ENCODE measurements at regions not wholly inside any gene's neighbourhood (a gene's known extent, or its start where the extent isn't known, plus 50 kb on each side); places are given as distances from the start of the nearest gene placed in this dataset.

DNA sequence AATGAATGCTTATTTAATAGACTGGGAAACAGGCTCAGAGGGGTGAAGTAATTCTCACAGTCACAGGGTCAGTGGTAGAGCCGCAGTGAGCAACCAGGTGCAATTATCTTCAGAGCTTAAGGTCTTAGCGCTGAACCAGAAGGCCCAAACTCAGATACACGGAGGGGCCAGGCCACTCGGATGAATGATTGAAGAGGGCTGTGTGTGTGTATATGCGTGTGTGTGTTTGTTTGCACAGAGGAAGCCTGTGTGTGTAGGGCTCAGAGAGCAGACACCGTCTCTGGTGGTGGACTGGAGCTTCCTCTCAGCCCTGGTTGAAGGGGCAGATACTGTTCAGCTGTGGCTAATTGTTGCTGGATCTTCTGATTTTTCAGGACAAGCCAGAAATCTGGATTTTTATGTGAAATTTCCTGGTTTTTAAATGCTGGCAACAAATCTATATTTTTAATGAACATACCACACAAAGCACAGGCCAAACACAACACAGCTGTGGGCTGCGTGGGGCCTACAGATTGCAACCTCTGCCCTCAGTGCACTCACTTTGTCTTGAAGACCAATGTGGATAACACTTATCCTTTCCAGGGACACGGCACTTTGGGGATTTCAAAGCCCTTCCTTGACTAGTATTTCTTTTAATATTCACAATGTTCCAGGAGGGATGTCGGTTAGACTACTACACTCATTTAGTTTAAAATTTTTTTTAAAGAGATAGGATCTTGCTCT is 94.5 kb upstream of the NRXN3 start:
- intact Hi-C loops (cut with micrococcal nuclease) = no loop called here
- H3K27me3 Mint-ChIP-seq (ENCODE audit: low read depth) = peaks cover 4% of the 10 kb centered on the region
- no peak overlapping the region for H3K27ac Mint-ChIP-seq
- DNase-seq = no peak
- H3K4me3 Mint-ChIP-seq = no peak overlapping the region
- no peaks in the 10 kb centered on the region for H3K36me3 Mint-ChIP-seq (ENCODE audit: low read depth)
- H3K9me3 Mint-ChIP-seq = no peaks in the 10 kb centered on the region
- no peaks in the 10 kb centered on the region for H3K4me1 Mint-ChIP-seq (ENCODE audit: low read depth)
- CTCF ChIA-PET = interaction anchor here (0.6 kb wide), 1 partner anchor 580 kb away, joined by 3 read pairs; no protein-coding TSS in a partner anchor

DNA sequence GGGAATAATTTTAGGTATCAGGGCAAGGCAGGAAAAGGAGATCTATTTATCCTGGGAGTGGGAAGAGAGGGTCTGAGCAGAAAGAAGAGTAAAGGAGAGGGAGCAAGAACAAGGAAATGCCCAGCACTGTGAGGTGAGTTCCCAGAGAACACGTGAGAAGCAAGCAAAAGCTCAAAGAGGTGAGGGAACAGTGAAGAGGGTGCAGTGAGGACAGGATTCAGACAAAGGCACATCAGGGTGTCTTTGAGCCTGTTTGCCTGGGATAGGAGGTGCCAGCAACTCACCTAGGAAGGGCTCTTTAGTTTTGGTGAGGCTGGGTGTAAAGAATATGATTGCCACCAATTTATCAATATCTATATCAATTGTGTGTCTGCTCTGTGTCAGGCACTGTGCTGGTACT is 88.9 kb upstream of the NRXN3 start:
- H3K27ac Mint-ChIP-seq = no peak overlapping the region
- CTCF ChIA-PET = no interaction called here
- H3K4me1 Mint-ChIP-seq (ENCODE audit: low read depth) = no peaks in the 10 kb centered on the region
- no peaks in the 10 kb centered on the region for H3K36me3 Mint-ChIP-seq (ENCODE audit: low read depth)
- no peak for DNase-seq
- H3K4me3 Mint-ChIP-seq = no peak overlapping the region
- intact Hi-C loops (cut with micrococcal nuclease) = no loop called here
- no peaks in the 10 kb centered on the region for H3K27me3 Mint-ChIP-seq (ENCODE audit: low read depth)
- H3K9me3 Mint-ChIP-seq = no peaks in the 10 kb centered on the region

DNA sequence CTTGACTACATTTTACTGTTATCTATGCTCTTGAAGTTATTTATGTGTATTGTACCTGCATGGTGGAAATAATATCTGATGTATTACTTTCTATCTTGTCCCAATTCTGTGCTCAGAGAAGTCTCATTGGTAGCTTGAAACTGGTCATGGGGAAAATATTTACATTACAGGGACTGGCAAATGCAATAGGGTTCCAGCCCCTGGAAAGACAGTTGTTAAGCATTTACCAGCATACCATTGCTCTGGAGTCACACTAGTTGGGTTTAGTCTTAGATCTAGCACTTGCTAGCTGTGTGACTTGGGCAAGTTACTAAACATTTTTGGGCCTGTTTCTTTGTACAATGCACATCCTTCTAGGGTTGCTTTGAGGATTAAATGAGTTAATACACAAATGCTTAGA is 86.3 kb upstream of the NRXN3 start:
- Mint-ChIP-seq H3K27ac (no peak overlapping the region), H3K36me3 (ENCODE audit: low read depth) (no peaks in the 10 kb centered on the region), H3K27me3 (ENCODE audit: low read depth) (no peaks in the 10 kb centered on the region), H3K9me3 (no peaks in the 10 kb centered on the region), H3K4me1 (ENCODE audit: low read depth) (no peaks in the 10 kb centered on the region), H3K4me3 (no peak overlapping the region)
- intact Hi-C loops (cut with micrococcal nuclease) = no loop called here
- CTCF ChIA-PET = no interaction called here
- DNase-seq = no peak

DNA sequence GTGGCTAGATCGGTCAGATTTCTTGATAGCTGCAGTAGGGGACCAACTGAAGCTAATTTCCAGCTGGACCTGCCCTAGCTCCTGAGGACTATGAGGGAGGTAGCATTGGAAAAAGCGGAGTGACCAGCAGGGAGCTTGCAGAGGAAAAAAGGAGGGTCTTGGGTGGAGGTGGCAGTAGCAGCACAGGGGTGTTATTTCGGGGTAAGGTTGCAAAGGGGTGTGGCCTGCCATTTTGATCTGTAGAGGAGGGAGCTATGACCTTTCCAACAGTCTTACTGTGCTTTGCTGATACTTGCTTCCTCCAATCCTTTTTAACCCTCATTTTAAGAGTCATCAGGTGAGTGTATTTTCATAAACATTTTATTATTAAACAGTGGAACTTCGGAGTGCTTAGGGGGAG is 83.8 kb upstream of the NRXN3 start:
- Mint-ChIP-seq H3K9me3 (no peaks in the 10 kb centered on the region), H3K4me1 (ENCODE audit: low read depth) (no peaks in the 10 kb centered on the region), H3K27me3 (ENCODE audit: low read depth) (peaks cover 2% of the 10 kb centered on the region), H3K36me3 (ENCODE audit: low read depth) (no peaks in the 10 kb centered on the region), H3K4me3 (no peak overlapping the region), H3K27ac (no peak overlapping the region)
- CTCF ChIA-PET = no interaction called here
- no peak for DNase-seq
- intact Hi-C loops (cut with micrococcal nuclease) = no loop called here

- Mint-ChIP-seq H3K9me3 (no peaks in the 10 kb centered on the region), H3K36me3 (ENCODE audit: low read depth) (no peaks in the 10 kb centered on the region), H3K27me3 (ENCODE audit: low read depth) (peaks cover 2% of the 10 kb centered on the region), H3K4me3 (no peak overlapping the region), H3K4me1 (ENCODE audit: low read depth) (no peaks in the 10 kb centered on the region), H3K27ac (no peak overlapping the region)
- CTCF ChIA-PET = no interaction called here
- intact Hi-C loops (cut with micrococcal nuclease) = no loop called here
- DNase-seq = no peak
These were observed 81.3 kb upstream of the NRXN3 start for GRCh38 chr14:78088916-78089315.

- Mint-ChIP-seq H3K4me3 (no peak overlapping the region), H3K27ac (no peak overlapping the region), H3K27me3 (ENCODE audit: low read depth) (peaks cover 2% of the 10 kb centered on the region), H3K36me3 (ENCODE audit: low read depth) (no peaks in the 10 kb centered on the region), H3K4me1 (ENCODE audit: low read depth) (no peaks in the 10 kb centered on the region), H3K9me3 (no peaks in the 10 kb centered on the region)
- no peak for DNase-seq
- CTCF ChIA-PET = no interaction called here
- intact Hi-C loops (cut with micrococcal nuclease) = no loop called here
These were observed 79.3 kb upstream of the NRXN3 start for GRCh38 chr14:78090864-78091263.

DNA sequence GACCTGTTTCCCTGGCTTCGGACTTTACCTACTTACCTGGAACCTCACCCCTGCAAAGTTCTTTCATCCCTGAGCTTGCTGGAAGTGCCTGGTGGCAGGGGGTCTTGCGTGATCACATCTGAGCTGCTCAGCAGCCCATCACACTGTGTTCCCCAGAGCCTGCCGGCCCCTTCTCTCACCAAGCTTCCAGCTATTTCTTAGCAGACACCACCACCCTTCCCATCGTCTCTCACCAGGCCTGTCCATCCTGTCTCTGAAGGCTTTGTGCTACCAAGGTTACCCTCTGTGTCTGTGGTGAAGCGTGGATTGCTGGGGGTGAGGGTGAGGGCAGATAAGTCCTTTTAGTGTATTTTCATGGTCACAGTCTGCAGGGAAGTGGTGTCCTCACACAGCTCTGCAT is 78.8 kb upstream of the NRXN3 start:
- no peak for DNase-seq
- no peak overlapping the region for H3K27ac Mint-ChIP-seq
- H3K9me3 Mint-ChIP-seq = no peaks in the 10 kb centered on the region
- H3K4me1 Mint-ChIP-seq (ENCODE audit: low read depth) = no peaks in the 10 kb centered on the region
- peaks cover 2% of the 10 kb centered on the region for H3K27me3 Mint-ChIP-seq (ENCODE audit: low read depth)
- intact Hi-C loops (cut with micrococcal nuclease) = no loop called here
- no peaks in the 10 kb centered on the region for H3K36me3 Mint-ChIP-seq (ENCODE audit: low read depth)
- no peak overlapping the region for H3K4me3 Mint-ChIP-seq
- CTCF ChIA-PET = no interaction called here

GRCh38 chr14:78092040-78092439 is 78.1 kb upstream of the NRXN3 start:
- no peaks in the 10 kb centered on the region for H3K9me3 Mint-ChIP-seq
- intact Hi-C loops (cut with micrococcal nuclease) = no loop called here
- H3K36me3 Mint-ChIP-seq (ENCODE audit: low read depth) = no peaks in the 10 kb centered on the region
- H3K4me3 Mint-ChIP-seq = no peak overlapping the region
- no peaks in the 10 kb centered on the region for H3K4me1 Mint-ChIP-seq (ENCODE audit: low read depth)
- H3K27ac Mint-ChIP-seq = no peak overlapping the region
- H3K27me3 Mint-ChIP-seq (ENCODE audit: low read depth) = peaks cover 2% of the 10 kb centered on the region
- DNase-seq = no peak
- CTCF ChIA-PET = no interaction called here

DNA sequence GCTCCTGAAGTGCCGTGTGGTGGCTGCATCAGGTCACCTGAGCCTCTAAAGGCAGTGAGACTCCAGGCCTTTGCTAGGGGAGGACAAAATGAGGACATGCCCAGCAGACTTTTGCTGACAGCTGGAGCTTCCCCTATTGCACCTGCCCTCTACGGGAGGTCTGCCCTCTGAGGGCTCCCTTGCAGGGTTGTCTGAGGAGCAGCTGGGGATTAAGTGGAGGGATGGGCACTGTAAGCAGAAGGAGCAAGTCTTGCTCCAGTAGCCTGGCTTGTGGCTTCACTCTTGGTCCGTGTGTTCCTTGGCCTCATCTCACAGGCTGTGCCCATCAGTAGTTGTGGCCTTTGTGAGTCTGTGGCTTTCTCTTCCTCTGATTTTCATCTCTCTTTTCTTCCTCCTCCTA is 66.9 kb upstream of the NRXN3 start:
- no peak overlapping the region for H3K27ac Mint-ChIP-seq
- intact Hi-C loops (cut with micrococcal nuclease) = no loop called here

GRCh38 chr14:78104160-78104559 is 66.0 kb upstream of the NRXN3 start:
- intact Hi-C loops (cut with micrococcal nuclease) = no loop called here
- Mint-ChIP-seq H3K4me3 (no peak overlapping the region), H3K4me1 (ENCODE audit: low read depth) (no peaks in the 10 kb centered on the region), H3K9me3 (no peaks in the 10 kb centered on the region), H3K27me3 (ENCODE audit: low read depth) (no peaks in the 10 kb centered on the region), H3K27ac (no peak overlapping the region), H3K36me3 (ENCODE audit: low read depth) (no peaks in the 10 kb centered on the region)
- DNase-seq = no peak
- CTCF ChIA-PET = no interaction called here

More for the DNA sequence above, 66.9 kb upstream of the NRXN3 start:
- H3K9me3 Mint-ChIP-seq = no peaks in the 10 kb centered on the region
- H3K27me3 Mint-ChIP-seq (ENCODE audit: low read depth) = no peaks in the 10 kb centered on the region
- CTCF ChIA-PET = no interaction called here
- H3K4me1 Mint-ChIP-seq (ENCODE audit: low read depth) = no peaks in the 10 kb centered on the region
- H3K36me3 Mint-ChIP-seq (ENCODE audit: low read depth) = no peaks in the 10 kb centered on the region
- H3K4me3 Mint-ChIP-seq = no peak overlapping the region
- no peak for DNase-seq

DNA sequence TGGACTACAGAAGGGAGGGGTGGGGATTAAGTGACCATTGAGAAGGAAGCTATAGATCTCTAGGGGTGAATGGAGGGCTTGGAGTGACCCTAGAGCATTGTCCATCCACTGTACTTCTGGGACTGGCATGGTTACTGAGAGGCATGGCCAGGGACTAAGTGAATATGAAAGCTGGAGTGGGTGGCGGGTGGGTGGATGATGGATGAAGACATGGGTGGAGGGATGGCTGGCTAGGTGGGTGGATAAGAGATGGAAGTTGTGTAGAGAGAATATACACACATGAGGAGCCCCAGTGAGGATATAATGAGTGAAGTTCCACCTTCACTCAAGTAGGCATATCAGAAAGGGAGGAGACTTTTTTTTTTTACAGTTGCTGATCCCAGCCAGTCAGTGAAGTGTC is 65.5 kb upstream of the NRXN3 start:
- no peak for DNase-seq
- H3K27me3 Mint-ChIP-seq (ENCODE audit: low read depth) = no peaks in the 10 kb centered on the region
- intact Hi-C loops (cut with micrococcal nuclease) = no loop called here
- CTCF ChIA-PET = no interaction called here
- no peaks in the 10 kb centered on the region for H3K36me3 Mint-ChIP-seq (ENCODE audit: low read depth)
- no peaks in the 10 kb centered on the region for H3K9me3 Mint-ChIP-seq
- no peak overlapping the region for H3K4me3 Mint-ChIP-seq
- no peak overlapping the region for H3K27ac Mint-ChIP-seq
- H3K4me1 Mint-ChIP-seq (ENCODE audit: low read depth) = no peaks in the 10 kb centered on the region

- no peaks in the 10 kb centered on the region for H3K4me1 Mint-ChIP-seq (ENCODE audit: low read depth)
- DNase-seq = no peak
- H3K27ac Mint-ChIP-seq = no peak overlapping the region
- no peak overlapping the region for H3K4me3 Mint-ChIP-seq
- H3K36me3 Mint-ChIP-seq (ENCODE audit: low read depth) = no peaks in the 10 kb centered on the region
- H3K27me3 Mint-ChIP-seq (ENCODE audit: low read depth) = peaks cover 2% of the 10 kb centered on the region
- H3K9me3 Mint-ChIP-seq = no peaks in the 10 kb centered on the region
- intact Hi-C loops (cut with micrococcal nuclease) = no loop called here
- CTCF ChIA-PET = no interaction called here
These were observed 63.8 kb upstream of the NRXN3 start for GRCh38 chr14:78106381-78106780.

DNA sequence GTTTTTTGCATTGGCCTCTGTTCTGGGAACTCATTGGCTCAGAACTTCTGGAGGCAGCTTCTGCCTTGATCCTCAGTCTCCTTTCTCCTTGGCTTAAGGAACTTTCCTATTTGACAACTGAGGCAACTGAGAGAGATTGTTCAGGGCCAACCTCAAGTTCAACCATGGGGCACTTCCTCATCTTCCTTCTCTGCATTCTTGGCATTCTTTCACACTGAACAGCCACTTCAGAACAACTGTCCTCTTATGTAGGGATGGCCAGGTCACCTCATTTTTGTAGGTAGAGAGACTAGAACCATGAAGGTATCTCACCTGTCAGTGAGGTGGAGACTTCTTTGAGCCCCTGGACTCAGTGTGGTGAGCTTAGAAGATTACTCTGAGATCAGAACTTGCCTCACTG is 63.0 kb upstream of the NRXN3 start:
- H3K27ac Mint-ChIP-seq = no peak overlapping the region
- no peaks in the 10 kb centered on the region for H3K36me3 Mint-ChIP-seq (ENCODE audit: low read depth)
- intact Hi-C loops (cut with micrococcal nuclease) = no loop called here
- peaks cover 2% of the 10 kb centered on the region for H3K27me3 Mint-ChIP-seq (ENCODE audit: low read depth)
- no peaks in the 10 kb centered on the region for H3K9me3 Mint-ChIP-seq
- H3K4me3 Mint-ChIP-seq = no peak overlapping the region
- DNase-seq = no peak
- H3K4me1 Mint-ChIP-seq (ENCODE audit: low read depth) = no peaks in the 10 kb centered on the region
- CTCF ChIA-PET = no interaction called here

- DNase-seq = no peak
- intact Hi-C loops (cut with micrococcal nuclease) = no loop called here
- H3K27ac Mint-ChIP-seq = no peak overlapping the region
- H3K36me3 Mint-ChIP-seq (ENCODE audit: low read depth) = no peaks in the 10 kb centered on the region
- H3K9me3 Mint-ChIP-seq = no peaks in the 10 kb centered on the region
- no peaks in the 10 kb centered on the region for H3K4me1 Mint-ChIP-seq (ENCODE audit: low read depth)
- H3K27me3 Mint-ChIP-seq (ENCODE audit: low read depth) = no peaks in the 10 kb centered on the region
- CTCF ChIA-PET = no interaction called here
- H3K4me3 Mint-ChIP-seq = no peak overlapping the region
These were observed 50.7 kb upstream of the NRXN3 start for GRCh38 chr14:78119440-78119839.

All from activated naive CD4-positive, alpha-beta T cell treated with anti-CD3 and anti-CD28 coated beads for 36 hours (primary cell).